ENCODE measurements at regions not wholly inside any gene's neighbourhood (a gene's known extent, or its start where the extent isn't known, plus 50 kb on each side); places are given as distances from the start of the nearest gene placed in this dataset.

DNA sequence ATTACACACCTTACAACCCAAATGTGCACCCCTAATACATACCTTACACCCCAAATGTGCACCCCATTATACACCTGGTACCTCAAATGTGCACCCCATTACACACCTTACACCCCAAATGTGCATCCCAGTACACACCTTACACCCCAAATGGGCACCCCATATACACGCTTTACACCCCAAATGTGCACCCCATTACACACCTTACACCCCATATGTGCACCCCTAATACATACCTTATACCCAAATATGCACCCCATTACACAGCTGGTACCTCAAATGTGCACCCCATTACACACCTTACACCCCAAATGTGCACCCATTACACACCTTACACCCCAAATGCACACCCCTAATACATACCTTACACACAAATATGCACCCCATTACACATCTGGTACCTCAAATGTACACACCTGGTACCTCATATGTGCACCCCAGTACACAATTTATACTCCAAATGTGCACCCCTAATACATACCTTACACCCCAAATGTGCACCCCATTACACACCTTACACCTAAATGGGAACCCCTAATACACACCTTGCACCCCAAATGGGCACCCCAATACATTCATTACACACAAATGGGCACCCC, 106.3 kb downstream of the KLF6 start:
- no peak for DNase-seq (ENCODE audit: low read depth in 2 of 2)
- Histone ChIP-seq H3K79me2 (ENCODE audit: control insufficient read depth, insufficient read depth, low read length) (no peaks in the 10 kb centered on the region), H3K36me3 (ENCODE audit: control insufficient read depth, insufficient read depth, low read length) (no peaks in the 10 kb centered on the region), H3K9ac (ENCODE audit: insufficient read depth, low read length) (no peak overlapping the region), H3K27ac (ENCODE audit: insufficient read depth, low read length) (no peak overlapping the region), H3K4me3 (replicated peaks in 1 of 4; ENCODE audit: control extremely low read depth in 1 of 4, insufficient read depth in 1 of 4, low read depth in 3 of 4, low read length in 4 of 4) (no peak overlapping the region), H2AFZ (ENCODE audit: low read length) (no peak overlapping the region), H3K27me3 (ENCODE audit: control insufficient read depth, insufficient read depth, low read length) (no peaks in the 10 kb centered on the region), H3K4me2 (ENCODE audit: extremely low read depth, insufficient read depth, low read length) (no peak overlapping the region), H3K4me1 (ENCODE audit: control insufficient read depth, extremely low read depth, insufficient read depth, low read length) (no peaks in the 10 kb centered on the region), H4K20me1 (ENCODE audit: control insufficient read depth, extremely low read depth, insufficient read depth, low read length) (no peaks in the 10 kb centered on the region), H3K9me3 (ENCODE audit: control insufficient read depth, insufficient read depth, low read depth, low read length) (no peaks in the 10 kb centered on the region)
- TF ChIP-seq EZH2 (IDR thresholded peaks at IDR 0.05; ENCODE audit: low read length, missing control alignments) = no peak
- TF ChIP-seq, protein P1, sequence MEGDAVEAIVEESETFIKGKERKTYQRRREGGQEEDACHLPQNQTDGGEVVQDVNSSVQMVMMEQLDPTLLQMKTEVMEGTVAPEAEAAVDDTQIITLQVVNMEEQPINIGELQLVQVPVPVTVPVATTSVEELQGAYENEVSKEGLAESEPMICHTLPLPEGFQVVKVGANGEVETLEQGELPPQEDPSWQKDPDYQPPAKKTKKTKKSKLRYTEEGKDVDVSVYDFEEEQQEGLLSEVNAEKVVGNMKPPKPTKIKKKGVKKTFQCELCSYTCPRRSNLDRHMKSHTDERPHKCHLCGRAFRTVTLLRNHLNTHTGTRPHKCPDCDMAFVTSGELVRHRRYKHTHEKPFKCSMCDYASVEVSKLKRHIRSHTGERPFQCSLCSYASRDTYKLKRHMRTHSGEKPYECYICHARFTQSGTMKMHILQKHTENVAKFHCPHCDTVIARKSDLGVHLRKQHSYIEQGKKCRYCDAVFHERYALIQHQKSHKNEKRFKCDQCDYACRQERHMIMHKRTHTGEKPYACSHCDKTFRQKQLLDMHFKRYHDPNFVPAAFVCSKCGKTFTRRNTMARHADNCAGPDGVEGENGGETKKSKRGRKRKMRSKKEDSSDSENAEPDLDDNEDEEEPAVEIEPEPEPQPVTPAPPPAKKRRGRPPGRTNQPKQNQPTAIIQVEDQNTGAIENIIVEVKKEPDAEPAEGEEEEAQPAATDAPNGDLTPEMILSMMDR (conservative IDR thresholded peaks at IDR 0.05 in 1 of 2, IDR thresholded peaks at IDR 0.05 in 1 of 2; ENCODE audit: low read depth in 1 of 2, low read length in 2 of 2) = no peak

DNA sequence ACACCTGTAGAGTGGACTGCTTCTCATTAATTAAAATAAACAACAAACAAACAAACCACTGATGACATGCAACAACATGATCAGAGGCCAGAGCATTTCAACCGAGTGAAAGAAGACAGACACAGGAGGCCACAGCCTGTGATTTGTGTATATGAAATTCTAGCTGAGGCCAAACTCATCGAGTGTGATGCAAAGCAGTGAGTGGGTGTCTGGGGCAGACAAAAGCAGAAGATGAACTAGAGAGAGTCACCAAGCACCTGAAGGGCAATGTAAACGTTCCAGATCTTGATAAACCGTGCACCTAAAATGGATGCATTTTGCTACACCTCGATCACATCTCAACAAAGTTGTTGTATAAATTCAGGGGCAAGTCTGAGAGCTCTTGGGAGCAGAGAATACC, 108.4 kb downstream of the KLF6 start:
- no peak overlapping the region for H2AFZ ChIP-seq (ENCODE audit: low read length)
- H3K79me2 ChIP-seq (ENCODE audit: control insufficient read depth, insufficient read depth, low read length) = no peaks in the 10 kb centered on the region
- DNase-seq (ENCODE audit: low read depth in 2 of 2) = no peak
- H3K9ac ChIP-seq (ENCODE audit: insufficient read depth, low read length) = no peak overlapping the region
- no peaks in the 10 kb centered on the region for H3K9me3 ChIP-seq (ENCODE audit: control insufficient read depth, insufficient read depth, low read depth, low read length)
- H3K4me1 ChIP-seq (ENCODE audit: control insufficient read depth, extremely low read depth, insufficient read depth, low read length) = no peaks in the 10 kb centered on the region
- no peak overlapping the region for H3K4me3 ChIP-seq (replicated peaks in 1 of 4; ENCODE audit: control extremely low read depth in 1 of 4, insufficient read depth in 1 of 4, low read depth in 3 of 4, low read length in 4 of 4)
- H3K27me3 ChIP-seq (ENCODE audit: control insufficient read depth, insufficient read depth, low read length) = no peaks in the 10 kb centered on the region
- no peaks in the 10 kb centered on the region for H4K20me1 ChIP-seq (ENCODE audit: control insufficient read depth, extremely low read depth, insufficient read depth, low read length)
- H3K4me2 ChIP-seq (ENCODE audit: extremely low read depth, insufficient read depth, low read length) = no peak overlapping the region
- H3K36me3 ChIP-seq (ENCODE audit: control insufficient read depth, insufficient read depth, low read length) = no peaks in the 10 kb centered on the region
- H3K27ac ChIP-seq (ENCODE audit: insufficient read depth, low read length) = no peak overlapping the region
- no peak for TF ChIP-seq EZH2 (IDR thresholded peaks at IDR 0.05; ENCODE audit: low read length, missing control alignments)
- TF ChIP-seq, protein P1 (conservative IDR thresholded peaks at IDR 0.05 in 1 of 2, IDR thresholded peaks at IDR 0.05 in 1 of 2; ENCODE audit: low read depth in 1 of 2, low read length in 2 of 2) = no peak

DNA sequence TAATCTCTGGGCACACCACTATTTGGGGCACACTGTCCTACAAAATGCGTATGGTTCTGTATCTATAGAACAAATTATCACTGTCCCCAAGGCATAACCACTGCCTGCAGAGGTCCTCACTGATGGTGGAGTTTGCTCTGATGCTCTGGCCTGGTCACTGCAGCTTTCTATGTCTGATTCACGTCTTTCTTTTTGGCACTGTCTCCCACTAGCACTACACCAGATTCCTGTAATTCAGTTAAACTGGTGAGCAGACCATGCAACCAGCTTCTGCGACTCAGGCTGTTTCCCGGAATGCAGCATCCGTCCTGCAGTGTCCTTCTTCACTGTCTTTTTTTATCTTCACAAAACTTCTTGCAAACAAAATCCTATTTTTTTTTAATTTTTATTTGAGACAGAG, 112.8 kb downstream of the KLF6 start:
- Histone ChIP-seq H3K79me2 (ENCODE audit: control insufficient read depth, insufficient read depth, low read length) (no peaks in the 10 kb centered on the region), H3K27ac (ENCODE audit: insufficient read depth, low read length) (no peak overlapping the region), H3K9ac (ENCODE audit: insufficient read depth, low read length) (no peak overlapping the region), H2AFZ (ENCODE audit: low read length) (no peak overlapping the region), H3K4me2 (ENCODE audit: extremely low read depth, insufficient read depth, low read length) (no peak overlapping the region), H3K4me1 (ENCODE audit: control insufficient read depth, extremely low read depth, insufficient read depth, low read length) (no peaks in the 10 kb centered on the region), H4K20me1 (ENCODE audit: control insufficient read depth, extremely low read depth, insufficient read depth, low read length) (no peaks in the 10 kb centered on the region), H3K4me3 (replicated peaks in 1 of 4; ENCODE audit: control extremely low read depth in 1 of 4, insufficient read depth in 1 of 4, low read depth in 3 of 4, low read length in 4 of 4) (no peak overlapping the region), H3K9me3 (ENCODE audit: control insufficient read depth, insufficient read depth, low read depth, low read length) (no peaks in the 10 kb centered on the region), H3K27me3 (ENCODE audit: control insufficient read depth, insufficient read depth, low read length) (no peaks in the 10 kb centered on the region), H3K36me3 (ENCODE audit: control insufficient read depth, insufficient read depth, low read length) (no peaks in the 10 kb centered on the region)
- peak in 1 of 2 donors; percentile 14 for DNase-seq (ENCODE audit: low read depth in 2 of 2)
- TF ChIP-seq, protein P1 (conservative IDR thresholded peaks at IDR 0.05 in 1 of 2, IDR thresholded peaks at IDR 0.05 in 1 of 2; ENCODE audit: low read depth in 1 of 2, low read length in 2 of 2) = no peak
- no peak for TF ChIP-seq EZH2 (IDR thresholded peaks at IDR 0.05; ENCODE audit: low read length, missing control alignments)
